ENCODE measurements at regions not wholly inside any gene's neighbourhood (a gene's known extent, or its start where the extent isn't known, plus 50 kb on each side); places are given as distances from the start of the nearest gene placed in this dataset.

- Mint-ChIP-seq H3K4me1 (no peaks in the 10 kb centered on the region), H3K4me3 (no peak overlapping the region), H3K27me3 (peaks cover 65% of the 10 kb centered on the region), H3K36me3 (ENCODE audit: insufficient read depth) (peaks cover 1% of the 10 kb centered on the region), H3K27ac (ENCODE audit: low read depth) (no peak overlapping the region), H3K9me3 (no peaks in the 10 kb centered on the region)
- ATAC-seq (replicated peaks; ENCODE audit: extremely low read depth, poor library complexity, severe bottlenecking), result no peak
- DNase-seq (ENCODE audit: low spot score in 2 of 2), result no peak
These were observed 104.3 kb upstream of the RAB12 start for GRCh38 chr18:8504880-8505435.

- H3K9me3 Mint-ChIP-seq, result no peaks in the 10 kb centered on the region
- DNase-seq (ENCODE audit: low spot score in 2 of 2), result no peak
- peaks cover 51% of the 10 kb centered on the region for H3K27me3 Mint-ChIP-seq
- H3K27ac Mint-ChIP-seq (ENCODE audit: low read depth), result no peak overlapping the region
- peaks cover 1% of the 10 kb centered on the region for H3K36me3 Mint-ChIP-seq (ENCODE audit: insufficient read depth)
- H3K4me3 Mint-ChIP-seq, result no peak overlapping the region
- ATAC-seq (replicated peaks; ENCODE audit: extremely low read depth, poor library complexity, severe bottlenecking), result no peak
- no peaks in the 10 kb centered on the region for H3K4me1 Mint-ChIP-seq
These were observed 102.8 kb upstream of the RAB12 start for GRCh38 chr18:8506251-8507049.

GRCh38 chr18:8507361-8507760 lies 101.9 kb upstream of the RAB12 start:
- ATAC-seq (replicated peaks; ENCODE audit: extremely low read depth, poor library complexity, severe bottlenecking), result no peak

GRCh38 chr18:8507915-8508705 lies 101.1 kb upstream of the RAB12 start:
- Mint-ChIP-seq H3K36me3 (ENCODE audit: insufficient read depth) (peaks cover 3% of the 10 kb centered on the region), H3K27ac (ENCODE audit: low read depth) (no peak overlapping the region), H3K9me3 (no peaks in the 10 kb centered on the region), H3K27me3 (peaks cover 38% of the 10 kb centered on the region), H3K4me1 (no peaks in the 10 kb centered on the region), H3K4me3 (no peak overlapping the region)
- DNase-seq (ENCODE audit: low spot score in 2 of 2) (no peak), ATAC-seq (replicated peaks; ENCODE audit: extremely low read depth, poor library complexity, severe bottlenecking) (no peak)

More at GRCh38 chr18:8507361-8507760, 101.9 kb upstream of the RAB12 start:
- DNase-seq (ENCODE audit: low spot score in 2 of 2), result no peak
- no peak overlapping the region for H3K27ac Mint-ChIP-seq (ENCODE audit: low read depth)
- H3K9me3 Mint-ChIP-seq, result no peaks in the 10 kb centered on the region
- H3K27me3 Mint-ChIP-seq, result peaks cover 45% of the 10 kb centered on the region
- peaks cover 1% of the 10 kb centered on the region for H3K36me3 Mint-ChIP-seq (ENCODE audit: insufficient read depth)
- H3K4me1 Mint-ChIP-seq, result no peaks in the 10 kb centered on the region
- H3K4me3 Mint-ChIP-seq, result no peak overlapping the region

GRCh38 chr18:8513249-8513648 lies 96.0 kb upstream of the RAB12 start:
- H3K4me1 Mint-ChIP-seq, result no peaks in the 10 kb centered on the region
- DNase-seq (ENCODE audit: low spot score in 2 of 2) (no peak), ATAC-seq (replicated peaks; ENCODE audit: extremely low read depth, poor library complexity, severe bottlenecking) (no peak)
- H3K9me3 Mint-ChIP-seq, result no peaks in the 10 kb centered on the region
- H3K27ac Mint-ChIP-seq (ENCODE audit: low read depth), result no peak overlapping the region
- H3K36me3 Mint-ChIP-seq (ENCODE audit: insufficient read depth), result peaks cover 1% of the 10 kb centered on the region
- no peak overlapping the region for H3K4me3 Mint-ChIP-seq
- H3K27me3 Mint-ChIP-seq, result peaks cover 33% of the 10 kb centered on the region

- ATAC-seq (replicated peaks; ENCODE audit: extremely low read depth, poor library complexity, severe bottlenecking) (no peak), DNase-seq (ENCODE audit: low spot score in 2 of 2) (no peak)
- Mint-ChIP-seq H3K4me3 (no peak overlapping the region), H3K27ac (ENCODE audit: low read depth) (no peak overlapping the region), H3K36me3 (ENCODE audit: insufficient read depth) (peaks cover 1% of the 10 kb centered on the region), H3K4me1 (no peaks in the 10 kb centered on the region), H3K9me3 (no peaks in the 10 kb centered on the region), H3K27me3 (peaks cover 38% of the 10 kb centered on the region)
These were observed 94.8 kb upstream of the RAB12 start for GRCh38 chr18:8514409-8514808.

GRCh38 chr18:8515142-8515865 lies 93.9 kb upstream of the RAB12 start:
- no peak overlapping the region for H3K27ac Mint-ChIP-seq (ENCODE audit: low read depth)
- H3K4me1 Mint-ChIP-seq, result no peaks in the 10 kb centered on the region
- no peak overlapping the region for H3K4me3 Mint-ChIP-seq
- peaks cover 38% of the 10 kb centered on the region for H3K27me3 Mint-ChIP-seq
- ATAC-seq (replicated peaks; ENCODE audit: extremely low read depth, poor library complexity, severe bottlenecking), result no peak
- H3K36me3 Mint-ChIP-seq (ENCODE audit: insufficient read depth), result peaks cover 1% of the 10 kb centered on the region
- H3K9me3 Mint-ChIP-seq, result no peaks in the 10 kb centered on the region
- no peak for DNase-seq (ENCODE audit: low spot score in 2 of 2)

GRCh38 chr18:8516371-8517250 lies 92.6 kb upstream of the RAB12 start:
- peaks cover 38% of the 10 kb centered on the region for H3K27me3 Mint-ChIP-seq
- H3K27ac Mint-ChIP-seq (ENCODE audit: low read depth), result no peak overlapping the region
- DNase-seq (ENCODE audit: low spot score in 2 of 2), result no peak
- no peaks in the 10 kb centered on the region for H3K9me3 Mint-ChIP-seq
- H3K4me1 Mint-ChIP-seq, result no peaks in the 10 kb centered on the region
- no peak overlapping the region for H3K4me3 Mint-ChIP-seq
- ATAC-seq (replicated peaks; ENCODE audit: extremely low read depth, poor library complexity, severe bottlenecking), result no peak
- H3K36me3 Mint-ChIP-seq (ENCODE audit: insufficient read depth), result peaks cover 1% of the 10 kb centered on the region

- no peak for DNase-seq (ENCODE audit: low spot score in 2 of 2)
- Mint-ChIP-seq H3K4me3 (no peak overlapping the region), H3K9me3 (no peaks in the 10 kb centered on the region), H3K4me1 (no peaks in the 10 kb centered on the region), H3K27ac (ENCODE audit: low read depth) (no peak overlapping the region), H3K36me3 (ENCODE audit: insufficient read depth) (peaks cover 1% of the 10 kb centered on the region), H3K27me3 (peaks cover 38% of the 10 kb centered on the region)
- no peak for ATAC-seq (replicated peaks; ENCODE audit: extremely low read depth, poor library complexity, severe bottlenecking)
These were observed 92.0 kb upstream of the RAB12 start for GRCh38 chr18:8517276-8517675.

- H3K27me3 Mint-ChIP-seq, result peaks cover 50% of the 10 kb centered on the region
- DNase-seq (ENCODE audit: low spot score in 2 of 2) (no peak), ATAC-seq (replicated peaks; ENCODE audit: extremely low read depth, poor library complexity, severe bottlenecking) (no peak)
- H3K36me3 Mint-ChIP-seq (ENCODE audit: insufficient read depth), result no peaks in the 10 kb centered on the region
- no peaks in the 10 kb centered on the region for H3K9me3 Mint-ChIP-seq
- no peaks in the 10 kb centered on the region for H3K4me1 Mint-ChIP-seq
- no peak overlapping the region for H3K4me3 Mint-ChIP-seq
- no peak overlapping the region for H3K27ac Mint-ChIP-seq (ENCODE audit: low read depth)
These were observed 90.1 kb upstream of the RAB12 start for GRCh38 chr18:8519102-8519501.

GRCh38 chr18:8520266-8520665 lies 89.0 kb upstream of the RAB12 start:
- no peak overlapping the region for H3K4me3 Mint-ChIP-seq
- H3K36me3 Mint-ChIP-seq (ENCODE audit: insufficient read depth), result no peaks in the 10 kb centered on the region
- no peaks in the 10 kb centered on the region for H3K4me1 Mint-ChIP-seq
- ATAC-seq (replicated peaks; ENCODE audit: extremely low read depth, poor library complexity, severe bottlenecking) (no peak), DNase-seq (ENCODE audit: low spot score in 2 of 2) (no peak)
- no peak overlapping the region for H3K27ac Mint-ChIP-seq (ENCODE audit: low read depth)
- peaks cover 48% of the 10 kb centered on the region for H3K27me3 Mint-ChIP-seq
- no peaks in the 10 kb centered on the region for H3K9me3 Mint-ChIP-seq

- ATAC-seq (replicated peaks; ENCODE audit: extremely low read depth, poor library complexity, severe bottlenecking) (no peak), DNase-seq (ENCODE audit: low spot score in 2 of 2) (no peak)
- peaks cover 58% of the 10 kb centered on the region for H3K27me3 Mint-ChIP-seq
- no peaks in the 10 kb centered on the region for H3K36me3 Mint-ChIP-seq (ENCODE audit: insufficient read depth)
- no peaks in the 10 kb centered on the region for H3K9me3 Mint-ChIP-seq
- H3K27ac Mint-ChIP-seq (ENCODE audit: low read depth), result no peak overlapping the region
- H3K4me1 Mint-ChIP-seq, result no peaks in the 10 kb centered on the region
- no peak overlapping the region for H3K4me3 Mint-ChIP-seq
These were observed 86.5 kb upstream of the RAB12 start for GRCh38 chr18:8522756-8523155.
